HEK293T (cell line): ENCODE measurements at regions not wholly inside any gene's neighbourhood (a gene's known extent, or its start where the extent isn't known, plus 50 kb on each side); places are given as distances from the start of the nearest gene placed in this dataset.
A peak's percentile ranks its signal among the peaks of the same experiment; 100 is the strongest.

Experiments used
- CTCF ChIA-PET: fragments of 350-600 bp; formaldehyde crosslinking; extraction: SDS; loops from one replicate; lab custom pipeline; 2021; ENCODE audit warnings: antibody characterized with exemption, inconsistent platforms; lab: Yijun Ruan, JAX
- POLR2A ChIA-PET: fragments of 350-600 bp; formaldehyde crosslinking; extraction: SDS; loops from one replicate; lab custom pipeline; 2020; ENCODE audit warnings: antibody characterized with exemption, inconsistent platforms; lab: Yijun Ruan, JAX
- DNase-seq: peaks from one replicate; pipeline ENCODE4 v3.0.0; 2012; ENCODE audit warnings: mixed read lengths; ENCODE audit errors: extremely low spot score
- ARNT ChIP-seq: fragments of 450-650 bp; IDR thresholded peaks from 2 replicates; pipeline ENCODE4 v1.6.1; 2017; ENCODE audit warnings: mild to moderate bottlenecking
- BHLHE40 ChIP-seq: fragments of 450-650 bp; IDR thresholded peaks from 2 replicates; pipeline ENCODE4 v1.6.1; 2016; ENCODE audit warnings: mild to moderate bottlenecking, moderate library complexity, borderline replicate concordance
- CTBP1 ChIP-seq: fragments of 450-650 bp; IDR thresholded peaks from 2 replicates; pipeline ENCODE4 v1.6.1; 2016; ENCODE audit warnings: borderline replicate concordance
- ELF4 ChIP-seq: fragments of 450-650 bp; IDR thresholded peaks from 2 replicates; pipeline ENCODE4 v1.6.1; 2017; ENCODE audit warnings: antibody characterized with exemption
- FOXA1 ChIP-seq: fragments of 450-650 bp; IDR thresholded peaks from 2 replicates; pipeline ENCODE4 v1.6.1; 2016; ENCODE audit warnings: mild to moderate bottlenecking
- FOXK2 ChIP-seq: fragments of 450-650 bp; IDR thresholded peaks from 2 replicates; pipeline ENCODE4 v1.6.1; 2016; ENCODE audit warnings: mild to moderate bottlenecking
- FOXM1 ChIP-seq: fragments of 450-650 bp; IDR thresholded peaks from 2 replicates; pipeline ENCODE4 v1.6.1; 2017; ENCODE audit warnings: mild to moderate bottlenecking, borderline replicate concordance
- HDGF ChIP-seq: fragments of 450-650 bp; IDR thresholded peaks from 2 replicates; pipeline ENCODE4 v1.6.1; 2017; ENCODE audit warnings: antibody characterized with exemption, borderline replicate concordance
- L3MBTL2 ChIP-seq: fragments of 450-650 bp; conservative IDR thresholded peaks from 2 replicates; pipeline ENCODE4 v1.6.1; 2016; ENCODE audit warnings: mild to moderate bottlenecking
- LEF1 ChIP-seq: fragments of 450-650 bp; IDR thresholded peaks from 2 replicates; pipeline ENCODE4 v1.6.1; 2017; ENCODE audit warnings: mild to moderate bottlenecking, borderline replicate concordance
- NFRKB ChIP-seq: fragments of 450-650 bp; IDR thresholded peaks from 2 replicates; pipeline ENCODE4 v1.6.1; 2016; ENCODE audit warnings: mild to moderate bottlenecking, moderate library complexity
- PKNOX1 ChIP-seq: fragments of 450-650 bp; IDR thresholded peaks from 2 replicates; pipeline ENCODE4 v1.6.1; 2016
- SP1 ChIP-seq: fragments of 450-650 bp; IDR thresholded peaks from 2 replicates; pipeline ENCODE4 v1.6.1; 2017
- SUZ12 ChIP-seq: fragments of 450-650 bp; IDR thresholded peaks from 2 replicates; pipeline ENCODE4 v1.6.1; 2016; ENCODE audit warnings: mild to moderate bottlenecking
- TARDBP ChIP-seq: fragments of 450-650 bp; IDR thresholded peaks from 2 replicates; pipeline ENCODE4 v1.6.1; 2016
- ZNF384 ChIP-seq: fragments of 450-650 bp; IDR thresholded peaks from 2 replicates; pipeline ENCODE4 v1.6.1; 2016

- no peak for DNase-seq
- TF ChIP-seq ELF4 (no peak), FOXA1 (no peak), TARDBP (no peak), ZNF384 (no peak), SP1 (no peak), PKNOX1 (no peak), FOXM1 (no peak), L3MBTL2 (no peak), SUZ12 (no peak), CTBP1 (no peak), FOXK2 (no peak), HDGF (no peak), NFRKB (no peak), ARNT (no peak), BHLHE40 (no peak)
- POLR2A ChIA-PET: no interaction called here
- CTCF ChIA-PET: no interaction called here
Observed at GRCh38 chr5:6158974-6159831, 219.1 kb downstream of the MED10 start.

GRCh38 chr5:6154216-6154615 lies 224.1 kb downstream of the MED10 start:
- POLR2A ChIA-PET: no interaction called here
- TF ChIP-seq CTBP1: no peak
- TF ChIP-seq ELF4: peak; percentile 69
- no peak for DNase-seq
- CTCF ChIA-PET: no interaction called here

- ChIA-PET CTCF (no interaction called here), POLR2A (no interaction called here)
- no peak for DNase-seq
- no peak for TF ChIP-seq ELF4
- TF ChIP-seq TARDBP: no peak
- TF ChIP-seq ARNT: no peak
- TF ChIP-seq ZNF384: no peak
Observed at GRCh38 chr5:6146271-6146670, 232.1 kb downstream of the MED10 start.

GRCh38 chr5:6145616-6146237 lies 232.6 kb downstream of the MED10 start:
- no peak for DNase-seq
- TF ChIP-seq FOXA1: no peak
- no peak for TF ChIP-seq TARDBP
- TF ChIP-seq ELF4: no peak
- no peak for TF ChIP-seq L3MBTL2
- TF ChIP-seq NFRKB: no peak
- no peak for TF ChIP-seq FOXM1
- no peak for TF ChIP-seq PKNOX1
- no peak for TF ChIP-seq FOXK2
- no peak for TF ChIP-seq LEF1
- TF ChIP-seq SP1: no peak
- TF ChIP-seq CTBP1: no peak
- no peak for TF ChIP-seq ARNT
- no peak for TF ChIP-seq ZNF384
- TF ChIP-seq HDGF: no peak
- no peak for TF ChIP-seq BHLHE40
- TF ChIP-seq SUZ12: no peak
- ChIA-PET POLR2A (no interaction called here), CTCF (no interaction called here)

GRCh38 chr5:6143523-6143922 lies 234.8 kb downstream of the MED10 start:
- TF ChIP-seq LEF1 (no peak), FOXK2 (no peak), ARNT (no peak), TARDBP (no peak)
- POLR2A ChIA-PET: no interaction called here
- CTCF ChIA-PET: no interaction called here
- no peak for DNase-seq

GRCh38 chr5:6142353-6142752 lies 236.0 kb downstream of the MED10 start:
- DNase-seq: no peak
- ChIA-PET CTCF (no interaction called here), POLR2A (no interaction called here)
- no peak for TF ChIP-seq PKNOX1
- no peak for TF ChIP-seq HDGF
- no peak for TF ChIP-seq FOXM1
- TF ChIP-seq BHLHE40: no peak
- no peak for TF ChIP-seq ELF4
- no peak for TF ChIP-seq CTBP1
- TF ChIP-seq SP1: no peak
- no peak for TF ChIP-seq NFRKB
- TF ChIP-seq ARNT: no peak
- TF ChIP-seq TARDBP: no peak
- TF ChIP-seq SUZ12: no peak
- TF ChIP-seq FOXK2: no peak
- TF ChIP-seq ZNF384: no peak
- no peak for TF ChIP-seq LEF1
- no peak for TF ChIP-seq FOXA1
- no peak for TF ChIP-seq L3MBTL2
